Natural killer cell (primary cell): ENCODE measurements at regions not wholly inside any gene's neighbourhood (a gene's known extent, or its start where the extent isn't known, plus 50 kb on each side); places are given as distances from the start of the nearest gene placed in this dataset.
"Not testable (repeated sequence)": the region's sequence is repeated elsewhere in the genome, so short reads cannot be mapped to it uniquely, and the experiment has no call there.

ENCODE experiments used
- ATAC-seq, 3 donors: fragments of 150-1000 bp in 2 of 3; fragments of 200-7000 bp in 1 of 3; cut with Tn5 transposase; 1 replicate in 1 of 3; 2 replicates in 2 of 3; pipeline ENCODE4 v1.10.0; 2021; ENCODE audit warnings: mild to moderate bottlenecking in 2 of 3, moderate library complexity in 2 of 3
- DNase-seq, 2 donors: peaks; one replicate each; pipeline versions ENCODE4 v3.0.0 to v3.0.0-alpha.2; 2013 to 2021; ENCODE audit warnings: mixed read lengths in 1 of 2
- H3K27ac ChIP-seq: one replicate; pipeline ENCODE4 v1.5.1; 2013; ENCODE audit warnings: mild to moderate bottlenecking, low read length
- H3K27me3 ChIP-seq: one replicate; pipeline ENCODE4 v1.6.1; 2013; ENCODE audit warnings: low read length; ENCODE audit not compliant: control insufficient read depth, insufficient read depth
- H3K36me3 ChIP-seq: one replicate; pipeline ENCODE4 v1.6.1; 2013; ENCODE audit warnings: low read length; ENCODE audit not compliant: control insufficient read depth, insufficient read depth
- H3K4me1 ChIP-seq: one replicate; pipeline ENCODE4 v1.6.1; 2013; ENCODE audit warnings: low read length; ENCODE audit not compliant: control insufficient read depth, insufficient read depth
- H3K4me3 ChIP-seq: one replicate; pipeline ENCODE4 v1.5.1; 2013; ENCODE audit warnings: low read length
- H3K9me3 ChIP-seq: one replicate; pipeline ENCODE4 v1.6.1; 2013; ENCODE audit warnings: low read length; ENCODE audit not compliant: control insufficient read depth, insufficient read depth
- H3K27ac Mint-ChIP-seq, 2 donors: one replicate each; pipeline ENCODE4 v1.8.0; 2022; ENCODE audit warnings: mild to moderate bottlenecking in 2 of 2, mixed read lengths in 2 of 2, moderate library complexity in 1 of 2
- H3K27me3 Mint-ChIP-seq, 2 donors: one replicate each; pipeline ENCODE4 v1.8.0; 2022; ENCODE audit warnings: low read depth in 2 of 2, mixed read lengths in 2 of 2
- H3K36me3 Mint-ChIP-seq: one replicate; pipeline ENCODE4 v1.8.0; 2022; ENCODE audit warnings: mixed read lengths
- H3K4me1 Mint-ChIP-seq, 2 donors: one replicate each; pipeline ENCODE4 v1.8.0; 2022; ENCODE audit warnings: mixed read lengths in 2 of 2
- H3K4me3 Mint-ChIP-seq: one replicate; pipeline ENCODE4 v1.8.0; 2022; ENCODE audit warnings: mild to moderate bottlenecking, moderate library complexity, mixed read lengths
- H3K9me3 Mint-ChIP-seq, 2 donors: one replicate each; pipeline ENCODE4 v1.8.0; 2022; ENCODE audit warnings: mixed read lengths in 2 of 2
- CTCF ChIP-seq: fragments of 200-600 bp; IDR thresholded peaks from one replicate; pipeline ENCODE4 v1.8.0; 2022; ENCODE audit warnings: antibody characterized with exemption
- WGBS: methylation state at CpG from one replicate; pipeline ENCODE4 v1.1.7; 2013; ENCODE audit warnings: missing lambda C conversion rate; ENCODE audit not compliant: insufficient coverage; 5-methylcytosine and 5-hydroxymethylcytosine counted together
- intact Hi-C: fragments of 100-400 bp; cut with micrococcal nuclease; formaldehyde crosslinking; loops from one replicate; pipeline ENCODE4 v1.14.2; 2022

GRCh38 chr20:30815577-30816181, 441.8 kb upstream of the DEFB115 start:
- Histone ChIP-seq H3K27ac (no peak overlapping the region), H3K4me1 (peaks cover 8% of the 10 kb centered on the region), H3K9me3 (peaks cover 40% of the 10 kb centered on the region), H3K4me3 (no peak overlapping the region), H3K36me3 (no peaks in the 10 kb centered on the region), H3K27me3 (no peaks in the 10 kb centered on the region)
- H3K9me3 Mint-ChIP-seq: peaks cover 4 to 5% of the 10 kb centered on the region in 2 donors
- H3K4me1 Mint-ChIP-seq: peaks cover 0 to 17% of the 10 kb centered on the region in 2 donors
- intact Hi-C loops: no loop called here
- no peak for TF ChIP-seq CTCF
- DNase-seq (no peak), ATAC-seq (peak in 1 of 3 donors; percentile 37)
- WGBS: 76% methylated on average over 38 of the region's 38 CpGs
- H3K27ac Mint-ChIP-seq: no peak overlapping the region
- H3K4me3 Mint-ChIP-seq: peak overlapping the region; percentile 0
- H3K36me3 Mint-ChIP-seq: peaks cover 12% of the 10 kb centered on the region
- peaks cover 0 to 2% of the 10 kb centered on the region in 2 donors for H3K27me3 Mint-ChIP-seq

- no peak for TF ChIP-seq CTCF
- peaks cover 0 to 2% of the 10 kb centered on the region in 2 donors for H3K27me3 Mint-ChIP-seq
- intact Hi-C loops: no loop called here
- peaks cover 0 to 17% of the 10 kb centered on the region in 2 donors for H3K4me1 Mint-ChIP-seq
- no peak overlapping the region for H3K27ac ChIP-seq
- peak in 1 of 2 donors; percentile 34 for DNase-seq
- no peaks in the 10 kb centered on the region for H3K36me3 ChIP-seq
- no peak overlapping the region for H3K4me3 ChIP-seq
- no peaks in the 10 kb centered on the region for H3K27me3 ChIP-seq
- no peak overlapping the region for H3K27ac Mint-ChIP-seq
- H3K4me1 ChIP-seq: peaks cover 8% of the 10 kb centered on the region
- peaks cover 4 to 5% of the 10 kb centered on the region in 2 donors for H3K9me3 Mint-ChIP-seq
- 72% methylated on average over 43 of the region's 44 CpGs for WGBS
- peaks cover 12% of the 10 kb centered on the region for H3K36me3 Mint-ChIP-seq
- ATAC-seq: peak; percentile 24 to 54 (median 53)
- peaks cover 40% of the 10 kb centered on the region for H3K9me3 ChIP-seq
- no peak overlapping the region for H3K4me3 Mint-ChIP-seq
Observed at GRCh38 chr20:30816182-30816645, 441.2 kb upstream of the DEFB115 start.

GRCh38 chr20:30821615-30822014, 435.8 kb upstream of the DEFB115 start:
- H3K36me3 Mint-ChIP-seq, H3K4me1 ChIP-seq, H3K4me3 Mint-ChIP-seq, DNase-seq, H3K36me3 ChIP-seq, H3K27ac Mint-ChIP-seq, H3K9me3 Mint-ChIP-seq, ATAC-seq, H3K27me3 ChIP-seq, H3K9me3 ChIP-seq, H3K4me3 ChIP-seq, intact Hi-C loops, H3K27me3 Mint-ChIP-seq, H3K27ac ChIP-seq, H3K4me1 Mint-ChIP-seq: not testable (repeated sequence)
- WGBS: 83% methylated on average over 1 of the region's 1 CpG

GRCh38 chr20:30824666-30825065, 432.8 kb upstream of the DEFB115 start:
- peaks cover 15% of the 10 kb centered on the region for H3K9me3 ChIP-seq
- H3K4me3 ChIP-seq, H3K27ac Mint-ChIP-seq, ATAC-seq, H3K27me3 Mint-ChIP-seq, H3K4me1 ChIP-seq, H3K36me3 ChIP-seq, H3K27ac ChIP-seq, H3K27me3 ChIP-seq, H3K4me3 Mint-ChIP-seq, H3K4me1 Mint-ChIP-seq, DNase-seq, intact Hi-C loops: not testable (repeated sequence)
- H3K36me3 Mint-ChIP-seq: peaks cover 24% of the 10 kb centered on the region
- 86% methylated on average over 7 of the region's 7 CpGs for WGBS
- H3K9me3 Mint-ChIP-seq: peaks cover 6 to 11% of the 10 kb centered on the region in 2 donors

- H3K36me3 ChIP-seq, H3K4me1 Mint-ChIP-seq, H3K27ac ChIP-seq, DNase-seq, H3K9me3 ChIP-seq, H3K27me3 Mint-ChIP-seq, H3K4me1 ChIP-seq, H3K27me3 ChIP-seq, H3K4me3 ChIP-seq, intact Hi-C loops, H3K4me3 Mint-ChIP-seq, H3K36me3 Mint-ChIP-seq, H3K27ac Mint-ChIP-seq: not testable (repeated sequence)
- H3K9me3 Mint-ChIP-seq: peaks cover 10 to 13% of the 10 kb centered on the region in 2 donors
- 65% methylated on average over 5 of the region's 5 CpGs for WGBS
- peak in 1 of 3 donors; percentile 28 for ATAC-seq
Observed at GRCh38 chr20:30845923-30846322, 411.5 kb upstream of the DEFB115 start.

- H3K27me3 ChIP-seq, H3K4me1 ChIP-seq, H3K4me3 ChIP-seq, DNase-seq, H3K36me3 ChIP-seq, H3K4me3 Mint-ChIP-seq, H3K4me1 Mint-ChIP-seq, intact Hi-C loops, H3K27ac Mint-ChIP-seq, ATAC-seq, H3K9me3 ChIP-seq, H3K27ac ChIP-seq, H3K27me3 Mint-ChIP-seq: not testable (repeated sequence)
- 80% methylated on average over 12 of the region's 12 CpGs for WGBS
- peaks cover 14% of the 10 kb centered on the region for H3K36me3 Mint-ChIP-seq
- H3K9me3 Mint-ChIP-seq: peaks cover 15 to 20% of the 10 kb centered on the region in 2 donors
Observed at GRCh38 chr20:30868271-30868670, 389.2 kb upstream of the DEFB115 start.
